Middle frontal gyrus (tissue), 1 donor: ENCODE measurements at regions not wholly inside any gene's neighbourhood (a gene's known extent, or its start where the extent isn't known, plus 50 kb on each side); places are given as distances from the start of the nearest gene placed in this dataset.

Source experiments
- DNase-seq: peaks from one replicate; pipeline ENCODE4 v3.0.0-alpha.2; 2015; ENCODE audit warnings: low spot score; ENCODE audit errors: extremely low spot score

DNA sequence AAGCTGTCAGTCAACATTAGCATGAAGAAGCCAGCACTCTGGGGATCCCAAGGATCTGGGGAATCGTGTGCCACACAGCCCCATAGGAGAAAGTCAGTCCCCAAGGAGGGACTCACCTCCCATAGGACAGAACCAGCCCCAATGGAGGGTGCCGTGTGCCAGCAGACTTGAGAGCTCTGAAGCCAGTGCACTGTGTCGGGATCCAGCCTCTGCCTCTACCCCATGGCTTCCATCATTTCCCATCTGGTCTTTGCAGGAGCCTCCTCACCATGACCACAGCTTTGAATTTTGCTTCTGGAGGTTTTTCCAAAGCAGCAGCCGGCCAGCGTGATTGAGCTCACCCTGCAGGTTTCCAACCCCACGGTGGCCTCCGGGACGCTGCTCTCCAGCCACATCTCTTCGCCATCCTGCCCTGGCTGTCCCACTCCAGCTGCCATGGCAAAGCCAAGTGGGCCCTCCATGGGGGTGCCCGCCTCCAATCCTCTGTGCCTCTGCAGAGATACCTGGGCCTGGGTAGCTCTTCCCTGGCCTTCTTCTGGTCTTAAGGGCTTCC is 171.8 kb upstream of the SHH start:
- DNase-seq = no peak

DNA sequence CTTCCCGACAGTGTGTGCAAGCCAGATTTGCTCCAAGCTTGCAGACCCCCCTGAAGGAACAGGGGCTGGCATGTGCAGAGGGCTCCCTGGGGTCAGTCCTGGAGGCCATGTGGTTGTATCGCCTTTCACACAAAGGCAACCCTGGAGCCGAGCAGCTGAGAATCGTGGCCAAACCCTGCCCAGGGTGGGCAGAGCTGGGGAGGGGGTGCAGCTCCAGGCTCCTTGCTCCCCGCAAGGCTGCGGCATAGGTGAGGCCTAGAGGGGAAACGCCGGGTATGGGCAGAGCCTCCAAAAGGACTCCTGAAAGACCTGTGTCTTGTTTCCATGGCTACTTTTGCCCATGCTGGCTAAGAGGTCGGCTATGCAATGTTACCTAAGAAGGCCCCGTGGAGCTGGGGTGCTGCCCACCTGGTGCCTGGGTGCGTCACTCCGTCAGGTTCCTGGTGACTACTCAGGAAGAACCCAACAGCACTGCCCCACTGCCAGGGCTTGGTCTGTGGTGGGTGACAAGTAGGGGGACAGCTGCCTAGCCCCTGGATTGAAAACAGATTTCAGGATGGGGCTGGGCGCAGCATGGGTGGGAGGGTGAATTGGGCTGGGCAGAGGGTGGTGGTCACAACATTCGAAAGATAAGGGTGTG is 171.0 kb upstream of the SHH start:
- no peak for DNase-seq

DNA sequence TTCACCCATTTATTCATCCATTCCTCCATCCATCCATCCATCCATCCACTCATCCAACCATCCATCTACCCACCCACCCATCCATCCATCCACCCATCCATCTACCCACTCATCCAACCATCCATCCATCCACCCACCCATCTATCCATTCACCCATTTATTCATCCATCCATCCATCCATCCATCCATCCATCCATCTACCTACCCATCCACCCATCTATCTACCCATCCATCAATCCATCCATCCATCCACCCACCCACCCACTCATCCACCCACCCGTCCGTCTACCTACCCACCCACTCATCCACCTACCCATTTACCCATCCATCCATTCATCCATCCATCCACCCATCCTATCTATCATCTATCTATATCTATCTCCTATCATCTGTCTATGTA is 169.4 kb upstream of the SHH start:
- no peak for DNase-seq

DNA sequence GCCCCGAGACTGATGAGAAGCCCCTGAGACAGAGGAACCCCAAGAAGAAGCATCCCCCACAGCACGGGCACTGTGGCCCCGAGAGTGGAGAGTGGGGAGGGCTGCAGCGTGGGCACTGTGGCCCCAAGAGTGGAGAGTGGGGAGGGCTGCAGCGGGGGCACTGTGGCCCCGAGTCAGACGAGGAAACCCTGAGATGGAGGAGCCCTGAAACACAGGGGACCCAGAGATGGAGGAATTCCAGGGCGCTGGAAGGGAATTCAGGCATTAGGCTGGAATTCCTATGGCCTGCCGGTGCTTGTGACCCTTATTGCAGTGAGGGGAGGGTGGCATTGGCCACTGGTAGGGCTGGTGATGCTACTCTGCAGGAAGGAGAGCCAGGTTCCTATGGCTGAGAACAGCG is 168.6 kb upstream of the SHH start:
- no peak for DNase-seq

DNA sequence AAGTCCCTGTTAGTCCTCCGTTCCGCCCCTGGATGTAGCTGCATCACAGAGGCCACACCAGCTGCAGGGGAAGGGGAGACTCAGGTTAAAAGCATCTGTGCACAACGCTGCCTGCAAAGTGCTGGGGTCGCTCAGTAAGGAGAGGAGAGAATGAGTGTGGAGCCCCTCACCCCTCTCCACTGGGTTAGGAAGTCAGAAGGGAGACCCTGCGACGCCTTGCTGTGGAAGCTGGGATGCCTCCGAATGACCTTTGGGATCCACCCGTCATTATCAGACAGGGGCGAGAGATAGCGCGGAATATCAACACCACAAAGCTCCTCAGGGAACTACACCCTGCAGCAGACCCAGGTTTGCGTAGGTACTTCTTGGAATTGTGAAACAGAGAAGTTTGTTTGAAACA is 167.7 kb upstream of the SHH start:
- DNase-seq = no peak

DNA sequence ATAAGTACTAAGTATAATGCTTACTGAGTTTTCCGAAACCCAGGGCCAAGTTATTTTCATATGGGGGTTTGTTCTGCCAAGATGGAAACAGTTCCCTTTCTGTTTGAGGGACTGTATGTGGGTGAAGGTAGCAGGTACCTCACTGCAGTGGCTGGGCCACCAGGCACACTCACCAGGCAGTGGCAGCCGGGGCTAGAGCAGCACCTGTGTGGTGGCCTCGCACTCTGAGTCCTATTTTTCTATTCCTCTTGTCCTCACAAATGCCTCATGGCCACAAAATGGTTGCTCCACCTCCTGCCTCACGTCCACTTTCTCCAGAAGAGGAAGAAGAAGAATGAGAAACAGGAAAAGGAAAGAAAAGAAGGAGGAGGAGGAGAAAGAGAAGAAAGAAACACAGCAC is 167.3 kb upstream of the SHH start:
- DNase-seq = no peak

DNA sequence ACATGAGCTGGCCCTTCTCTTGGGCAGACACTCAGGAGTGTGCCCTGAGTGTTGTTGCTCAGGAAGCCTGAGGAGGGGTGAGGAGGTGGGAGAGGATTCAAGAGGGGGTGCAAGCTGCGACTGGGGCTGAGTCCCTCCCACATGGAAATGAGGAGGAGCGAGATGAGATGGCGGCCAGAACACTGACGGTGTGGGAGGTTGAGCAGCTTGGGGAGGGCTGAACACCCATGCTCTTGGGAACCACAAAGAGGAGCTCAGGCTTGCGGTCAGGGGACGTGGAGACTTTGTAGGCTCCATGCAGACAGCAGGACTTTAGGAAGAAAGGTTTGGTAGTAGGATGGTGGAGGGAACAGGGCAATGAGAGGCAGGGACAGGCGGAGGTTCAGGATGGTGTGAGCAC is 163.2 kb upstream of the SHH start:
- no peak for DNase-seq

DNA sequence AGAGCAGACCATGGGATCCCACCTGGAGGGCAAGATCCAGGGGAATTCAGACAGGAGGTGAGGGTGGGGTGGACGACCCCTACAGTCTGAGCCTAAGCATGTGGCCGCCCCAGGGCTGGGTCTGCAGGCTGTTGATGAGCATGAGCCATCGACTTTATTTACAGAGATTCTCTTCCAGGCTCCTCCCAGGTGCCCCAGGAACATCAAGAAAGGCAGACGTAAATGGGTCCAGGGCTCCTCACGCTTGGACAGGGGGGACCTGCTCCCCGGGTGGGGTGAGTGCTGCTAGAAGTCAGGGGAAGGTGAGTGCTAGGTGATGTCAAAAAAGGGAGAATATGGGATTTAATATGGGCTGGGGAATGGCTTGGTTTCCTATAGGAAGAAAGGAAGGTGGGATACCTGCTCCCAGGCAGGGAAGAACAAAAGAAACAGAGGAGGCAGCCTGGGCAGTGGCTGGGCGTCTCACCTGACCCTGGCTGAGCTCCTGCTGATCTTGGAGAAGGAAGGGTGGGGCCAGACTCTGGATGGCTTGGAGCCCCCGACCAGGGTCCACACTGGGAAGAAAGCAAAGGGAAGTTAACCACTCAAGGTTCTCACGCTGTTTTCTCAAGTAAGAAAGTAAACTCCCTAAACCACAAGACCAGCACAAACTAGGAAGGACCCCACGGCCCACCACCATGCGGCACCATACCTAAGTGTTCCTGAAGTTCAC is 162.1 kb upstream of the SHH start:
- no peak for DNase-seq

DNA sequence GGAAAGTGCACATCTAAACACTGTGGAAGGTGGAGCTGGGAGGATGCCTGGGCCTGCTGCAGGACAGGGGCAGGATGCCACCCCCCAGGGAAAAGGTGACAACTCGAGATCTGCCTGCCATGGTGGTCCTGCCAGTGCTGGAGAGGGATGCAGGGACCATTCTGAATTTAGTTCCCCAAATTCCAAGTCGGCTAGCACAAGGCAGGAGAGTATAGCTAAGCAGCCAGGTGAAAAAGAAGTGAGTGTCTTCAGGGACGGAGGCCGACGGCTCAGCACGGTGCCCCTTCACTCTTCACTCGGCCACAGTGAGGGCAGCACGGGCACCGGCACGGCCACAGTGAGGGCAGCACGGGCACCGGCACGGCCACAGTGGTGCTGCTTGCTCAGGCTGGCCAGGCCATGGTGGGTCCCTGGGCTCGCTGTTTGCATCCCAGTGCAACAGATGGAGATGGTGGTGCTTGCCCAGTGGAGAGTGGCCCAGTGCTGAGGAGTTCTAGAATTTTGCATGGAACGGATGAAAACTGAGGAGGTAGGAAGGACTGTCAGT is 161.3 kb upstream of the SHH start:
- no peak for DNase-seq

DNA sequence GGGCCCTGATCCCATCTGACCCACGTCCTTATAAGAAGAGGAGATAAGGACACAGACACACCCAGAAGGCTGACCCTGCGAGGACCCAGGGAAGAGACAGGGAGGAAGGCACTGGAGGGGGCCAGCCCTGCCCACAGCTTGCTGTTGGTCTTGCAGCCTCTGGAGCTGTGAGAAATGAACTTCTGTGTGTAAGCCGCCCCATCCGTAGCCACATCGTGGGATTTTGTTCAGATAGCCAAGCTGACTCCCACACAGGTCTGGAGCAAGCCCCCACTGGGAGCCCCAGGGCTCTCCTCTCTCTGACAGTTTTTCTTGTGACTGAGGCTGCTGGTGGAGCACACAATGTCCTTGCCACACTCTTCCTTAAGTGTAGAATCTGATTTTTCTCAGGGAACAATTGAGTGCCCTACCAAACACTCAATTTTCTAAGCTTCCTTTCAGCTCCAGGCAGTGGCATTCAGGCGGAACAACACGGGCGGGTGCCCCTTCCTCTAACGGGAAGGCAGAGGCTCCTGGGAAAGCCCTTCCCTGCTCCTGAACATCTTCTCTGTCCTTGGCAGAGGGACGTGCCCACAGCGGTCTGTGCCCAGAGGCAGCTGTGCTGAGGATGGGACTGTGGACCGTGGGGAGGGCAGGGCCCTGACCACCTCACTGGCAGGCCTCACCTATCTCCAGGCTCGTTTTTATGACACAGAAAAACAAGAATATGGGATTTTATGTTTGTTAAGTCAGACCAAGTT is 160.6 kb upstream of the SHH start:
- no peak for DNase-seq

DNA sequence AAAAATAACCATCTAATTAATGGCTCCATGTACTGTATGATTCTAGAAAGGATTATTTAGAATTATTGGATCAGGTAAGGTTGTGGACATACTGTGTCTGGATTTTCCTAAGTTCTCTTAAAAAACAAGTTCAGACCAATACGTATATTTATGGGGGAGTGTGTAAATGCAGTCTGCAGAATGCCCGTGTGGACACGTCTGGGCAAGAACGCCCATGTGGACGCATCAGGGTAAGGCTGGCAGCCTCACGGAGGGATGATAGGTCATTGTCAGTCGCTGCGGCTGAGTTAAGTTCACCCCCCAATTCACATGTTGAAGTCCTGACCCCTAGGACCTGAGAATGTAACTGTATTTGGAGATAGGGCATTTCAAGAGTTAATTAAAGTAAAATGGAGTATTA is 160.0 kb upstream of the SHH start:
- no peak for DNase-seq

DNA sequence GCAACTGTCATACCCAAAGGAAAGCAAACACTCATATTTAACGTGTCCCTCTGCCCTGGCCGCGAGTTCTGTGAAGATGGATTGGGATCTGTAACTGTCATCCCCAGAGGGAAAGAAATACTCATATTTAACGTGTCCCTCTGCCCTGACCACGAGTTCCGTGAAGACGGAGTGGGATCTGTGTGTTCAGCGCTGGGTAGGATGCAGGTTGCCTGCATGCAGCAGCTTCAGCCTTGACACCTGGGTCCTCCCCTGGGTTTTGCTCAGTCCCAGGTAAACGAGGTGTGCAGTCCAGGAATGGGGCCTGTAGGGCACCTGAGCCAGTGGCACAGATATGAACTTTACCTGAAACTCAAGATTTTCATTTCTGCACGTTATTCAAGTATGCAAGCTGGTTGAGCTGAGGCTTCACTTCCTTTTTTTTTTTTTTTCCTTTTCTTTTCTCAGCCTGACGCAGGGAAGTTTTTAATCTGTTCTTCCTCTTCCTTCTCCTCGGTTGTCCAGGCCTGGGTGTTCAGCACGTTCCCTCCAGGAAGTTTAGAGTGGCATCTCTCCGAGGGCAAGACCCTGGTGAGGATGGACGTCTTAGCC is 159.0 kb upstream of the SHH start:
- no peak for DNase-seq

DNA sequence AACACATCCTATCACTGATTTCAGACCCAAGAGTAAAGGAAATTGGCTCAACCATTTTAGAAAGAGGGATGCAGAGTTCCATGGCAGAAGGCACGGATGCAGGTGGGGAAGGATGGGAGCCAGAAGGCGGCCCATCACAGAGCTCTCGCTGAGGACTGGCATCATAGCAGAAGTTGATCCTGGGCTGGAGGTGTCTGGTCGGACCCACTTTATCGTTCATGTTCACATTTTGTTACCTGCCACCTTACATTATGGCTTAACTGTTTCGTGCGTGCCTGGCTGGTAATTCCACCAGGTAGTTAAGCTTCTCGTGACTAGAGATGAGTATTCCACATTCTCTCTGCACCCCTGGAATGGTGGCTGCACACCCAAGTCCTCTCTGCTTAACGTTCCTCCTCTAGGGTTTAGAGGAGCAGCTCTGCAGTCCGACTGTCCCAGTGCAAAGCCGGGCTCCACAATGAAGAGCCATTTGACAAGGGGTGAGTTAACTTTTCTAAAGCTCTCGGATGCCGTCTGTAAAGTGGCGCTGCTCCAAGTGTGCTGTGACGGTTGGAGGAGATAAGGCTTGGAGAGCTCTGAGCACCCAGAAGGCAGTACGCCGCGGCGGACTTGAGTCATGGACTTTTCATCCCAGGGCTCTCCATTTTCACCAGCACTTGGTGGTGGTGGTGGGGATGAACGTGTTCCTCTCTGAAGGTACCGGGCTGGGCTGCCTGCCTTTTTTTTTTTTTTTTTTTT is 157.1 kb upstream of the SHH start:
- no peak for DNase-seq

DNA sequence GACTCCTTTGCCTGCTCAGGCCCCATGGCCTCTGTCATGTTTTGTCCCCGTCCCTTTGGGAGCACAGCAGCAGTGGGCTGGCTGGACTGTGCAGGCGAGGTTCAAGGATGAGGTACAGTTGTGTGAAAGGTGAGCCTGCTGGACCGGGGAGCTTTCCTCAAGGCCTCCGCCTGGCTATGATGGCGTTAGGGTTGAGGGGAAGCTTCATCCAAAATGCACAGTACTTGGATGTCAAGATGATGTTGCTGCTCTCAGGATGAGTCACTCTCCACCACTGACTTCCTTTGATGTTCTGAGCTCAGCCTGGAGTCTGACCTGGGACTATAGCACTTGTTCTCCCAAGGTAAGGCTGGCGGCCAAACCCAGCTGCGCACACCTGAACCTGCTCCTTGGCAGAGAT is 152.7 kb upstream of the SHH start:
- DNase-seq = no peak

DNA sequence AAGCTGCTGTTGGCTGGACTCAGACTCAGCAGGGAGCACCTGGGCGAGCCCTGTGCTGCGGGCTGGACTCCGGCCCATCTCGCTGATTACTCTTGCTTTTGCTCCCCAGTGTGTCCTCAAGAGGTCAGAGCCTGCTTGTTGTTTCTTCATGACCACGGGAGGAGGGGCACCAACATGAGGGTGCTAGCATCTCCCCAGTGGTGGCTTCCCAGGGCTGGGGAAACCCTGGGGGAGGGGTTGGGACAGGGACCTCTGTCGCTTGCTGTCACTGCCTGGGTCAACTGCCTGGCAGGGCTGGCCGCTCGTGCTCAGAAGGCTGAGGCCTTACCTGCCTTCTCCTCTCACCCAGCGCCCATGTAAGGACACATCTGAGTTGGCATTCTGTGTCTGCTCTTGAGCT is 152.3 kb upstream of the SHH start:
- no peak for DNase-seq

DNA sequence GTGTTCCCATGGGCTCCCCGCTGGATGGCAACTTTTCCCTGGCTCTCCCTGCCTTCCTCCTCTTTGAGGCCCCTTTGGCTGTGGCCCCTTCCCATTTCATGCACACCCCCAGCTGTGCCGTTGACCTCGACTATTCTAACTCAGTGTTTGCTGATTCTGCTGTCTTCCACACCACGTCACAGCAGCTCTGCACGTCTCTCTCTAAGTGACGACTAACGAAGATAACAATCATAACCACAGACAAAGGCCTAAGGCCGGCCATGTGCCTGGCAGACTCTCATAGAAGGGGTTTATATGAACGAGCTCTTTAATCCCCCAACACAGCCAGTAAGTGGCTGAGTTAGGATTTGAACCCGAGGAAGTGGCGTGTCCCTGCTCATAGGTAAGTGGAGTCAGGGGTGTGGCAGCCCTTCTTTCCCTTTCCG is 151.5 kb upstream of the SHH start:
- DNase-seq = no peak

DNA sequence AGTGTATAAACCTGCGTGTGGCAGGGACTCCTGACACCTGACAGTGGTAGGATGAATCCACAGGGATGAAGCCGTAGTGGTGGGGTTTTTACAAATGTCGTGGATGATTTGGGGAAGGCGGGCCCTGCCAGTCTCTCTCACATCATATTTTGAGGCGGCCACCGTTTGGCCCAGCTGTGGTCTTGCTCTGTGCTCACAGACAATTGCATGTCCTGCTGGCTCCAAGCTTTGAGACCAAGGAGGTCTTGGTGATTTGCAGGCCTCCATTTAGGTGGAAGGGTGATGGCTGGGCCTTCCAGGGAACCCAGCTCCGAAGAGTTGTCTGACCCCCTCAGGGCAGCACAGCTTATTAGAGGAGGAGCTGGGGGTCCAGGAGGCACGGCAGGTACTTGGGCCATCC is 151.1 kb upstream of the SHH start:
- DNase-seq = no peak

DNA sequence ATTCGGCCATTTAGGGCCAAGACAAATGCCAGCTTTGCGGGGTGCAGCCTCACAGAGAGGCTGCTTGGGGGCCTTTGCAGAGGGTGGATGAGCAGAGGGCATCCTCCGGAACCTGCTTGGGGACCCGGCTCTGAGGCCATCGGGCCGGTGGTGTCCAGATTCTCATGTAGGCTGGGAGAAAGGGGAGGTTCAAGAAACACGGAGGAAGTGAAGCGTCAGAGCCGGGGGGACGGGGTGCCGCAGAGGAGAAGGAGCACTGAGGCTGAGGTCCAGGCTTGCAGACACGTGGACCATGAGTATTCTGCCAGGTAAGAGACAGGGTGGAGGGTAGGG is 150.7 kb upstream of the SHH start:
- no peak for DNase-seq

DNA sequence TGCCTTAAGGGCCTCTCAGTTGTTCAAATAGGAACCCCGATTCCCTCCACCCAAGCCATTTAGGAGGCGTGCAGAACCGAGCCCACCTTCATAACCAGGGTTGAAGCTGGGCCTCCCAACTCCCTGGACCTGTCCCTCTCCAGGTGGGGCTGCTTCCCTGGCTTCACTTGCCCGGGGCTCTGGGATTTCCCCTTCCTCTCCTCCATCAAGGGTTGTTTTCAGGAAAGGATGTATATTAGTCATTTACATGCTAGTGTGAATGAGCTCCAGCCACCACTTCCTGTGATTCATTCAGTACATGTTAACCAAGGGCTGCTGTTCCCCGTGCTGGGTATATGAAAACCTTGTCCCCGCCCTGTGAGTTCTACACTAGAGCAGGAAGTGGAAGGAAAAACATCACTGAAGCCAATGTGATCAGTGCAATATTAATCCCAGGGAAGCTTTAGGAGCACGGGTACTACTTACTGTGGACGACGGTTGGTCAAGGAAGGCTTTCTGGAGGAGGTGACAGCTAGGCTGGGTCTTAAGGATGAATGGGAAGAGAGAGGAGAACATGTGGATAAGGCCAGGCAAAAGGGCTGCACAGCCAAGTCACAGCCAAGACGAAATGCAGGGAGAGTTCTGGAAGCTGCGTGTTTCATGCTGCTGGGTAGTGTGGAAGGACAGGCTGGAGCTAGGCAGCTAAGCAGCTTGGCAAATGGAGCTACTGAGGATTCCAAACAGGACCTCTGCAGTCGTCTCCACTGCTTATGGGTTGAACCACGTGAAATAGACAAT is 150.1 kb upstream of the SHH start:
- no peak for DNase-seq
